H54 (cell line): ENCODE measurements at regions not wholly inside any gene's neighbourhood (a gene's known extent, or its start where the extent isn't known, plus 50 kb on each side); places are given as distances from the start of the nearest gene placed in this dataset.

Experiments used
- DNase-seq: peaks from one replicate; pipeline ENCODE4 v3.0.0; 2011; ENCODE audit warnings: low spot score, mixed read lengths; ENCODE audit not compliant: insufficient read length
- FAIRE-seq: peaks from 3 replicates; lab custom pipeline; 2011; peaks lifted over from hg19 to GRCh38; lab: Jason Lieb, UNC
- POLR2A ChIP-seq: IDR thresholded peaks from 2 replicates; pipeline ENCODE4 v1.6.1; 2011; ENCODE audit warnings: low read depth, mild to moderate bottlenecking, low read length

- DNase-seq (no peak), FAIRE-seq (no peak)
- TF ChIP-seq POLR2A: no peak
These were observed 477.2 kb downstream of the EPM2A start for GRCh38 chr6:145258122-145258521.

GRCh38 chr6:145260484-145261175 lies 474.7 kb downstream of the EPM2A start:
- DNase-seq (no peak), FAIRE-seq (no peak)
- no peak for TF ChIP-seq POLR2A

- FAIRE-seq: no peak
These were observed 473.6 kb downstream of the EPM2A start for GRCh38 chr6:145261758-145262157.

GRCh38 chr6:145262771-145263170 lies 472.5 kb downstream of the EPM2A start:
- DNase-seq (no peak), FAIRE-seq (no peak)
- no peak for TF ChIP-seq POLR2A

More at GRCh38 chr6:145261758-145262157, 473.6 kb downstream of the EPM2A start:
- TF ChIP-seq POLR2A: no peak
- no peak for DNase-seq

GRCh38 chr6:145263778-145264211 lies 471.5 kb downstream of the EPM2A start:
- DNase-seq (no peak), FAIRE-seq (no peak)
- no peak for TF ChIP-seq POLR2A

- no peak for FAIRE-seq
- DNase-seq: no peak
- TF ChIP-seq POLR2A: no peak
These were observed 468.8 kb downstream of the EPM2A start for GRCh38 chr6:145266432-145267075.

GRCh38 chr6:145267076-145267867 lies 468.0 kb downstream of the EPM2A start:
- FAIRE-seq: no peak
- TF ChIP-seq POLR2A: no peak
- DNase-seq: no peak

GRCh38 chr6:145270464-145270863 lies 464.9 kb downstream of the EPM2A start:
- no peak for TF ChIP-seq POLR2A
- no peak for DNase-seq
- FAIRE-seq: no peak

GRCh38 chr6:145271040-145271439 lies 464.3 kb downstream of the EPM2A start:
- FAIRE-seq (no peak), DNase-seq (no peak)
- no peak for TF ChIP-seq POLR2A

- DNase-seq (no peak), FAIRE-seq (no peak)
- no peak for TF ChIP-seq POLR2A
These were observed 463.7 kb downstream of the EPM2A start for GRCh38 chr6:145271577-145271976.

GRCh38 chr6:145272246-145272645 lies 463.1 kb downstream of the EPM2A start:
- FAIRE-seq (no peak), DNase-seq (no peak)
- TF ChIP-seq POLR2A: no peak

- FAIRE-seq (no peak), DNase-seq (no peak)
- TF ChIP-seq POLR2A: no peak
These were observed 462.2 kb downstream of the EPM2A start for GRCh38 chr6:145273136-145273535.

- TF ChIP-seq POLR2A: no peak
- DNase-seq: no peak
- no peak for FAIRE-seq
These were observed 461.2 kb downstream of the EPM2A start for GRCh38 chr6:145274083-145274482.

- FAIRE-seq (no peak), DNase-seq (no peak)
- TF ChIP-seq POLR2A: no peak
These were observed 460.3 kb downstream of the EPM2A start for GRCh38 chr6:145275019-145275418.
